ENCODE measurements at regions not wholly inside any gene's neighbourhood (a gene's known extent, or its start where the extent isn't known, plus 50 kb on each side); places are given as distances from the start of the nearest gene placed in this dataset.

GRCh38 chr3:167908746-167909503, 173.4 kb downstream of the SERPINI1 start:
- no peak for TF ChIP-seq CTCF (IDR thresholded peaks at IDR 0.05; ENCODE audit: borderline replicate concordance, extremely low read depth, low read length, poor library complexity, severe bottlenecking)
- no peak for TF ChIP-seq EZH2 (IDR thresholded peaks at IDR 0.05; ENCODE audit: borderline replicate concordance, low read depth, low read length, severe bottlenecking)

Data from DND-41 (cell line).